Osteoblast (primary cell): ENCODE measurements at regions not wholly inside any gene's neighbourhood (a gene's known extent, or its start where the extent isn't known, plus 50 kb on each side); places are given as distances from the start of the nearest gene placed in this dataset.
A peak's percentile ranks its signal among the peaks of the same experiment; 100 is the strongest.

Experiments
- DNase-seq: peaks from one replicate; pipeline ENCODE4 v3.0.0; 2011; ENCODE audit warnings: low spot score, mixed read lengths; ENCODE audit not compliant: insufficient read length; ENCODE audit errors: missing footprints
- H2AFZ ChIP-seq: 2 replicates; pipeline ENCODE4 v1.6.0; 2011; ENCODE audit warnings: mild to moderate bottlenecking, low read length
- H3K27ac ChIP-seq: 2 replicates; pipeline ENCODE4 v1.5.1; 2011; ENCODE audit warnings: mild to moderate bottlenecking, low read depth, low read length, moderate library complexity
- H3K27me3 ChIP-seq: 2 replicates; pipeline ENCODE4 v1.6.0; 2012; ENCODE audit warnings: mild to moderate bottlenecking, control low read depth, inconsistent platforms, low read length, moderate library complexity; ENCODE audit not compliant: insufficient read depth
- H3K36me3 ChIP-seq: 2 replicates; pipeline ENCODE4 v1.5.1; 2011; ENCODE audit warnings: mild to moderate bottlenecking, low read length, control low read depth, moderate library complexity; ENCODE audit not compliant: insufficient read depth
- H3K4me1 ChIP-seq: 2 replicates; pipeline ENCODE4 v1.5.1; 2011; ENCODE audit warnings: mild to moderate bottlenecking, low read length, control low read depth, moderate library complexity; ENCODE audit not compliant: insufficient read depth
- H3K4me2 ChIP-seq: 2 replicates; pipeline ENCODE4 v1.6.0; 2011; ENCODE audit warnings: mild to moderate bottlenecking, low read length; ENCODE audit not compliant: insufficient read depth
- H3K4me3 ChIP-seq: fragments of 200-600 bp; sonication (generic); 3 replicates; pipeline ENCODE4 v1.5.1; 2012; ENCODE audit warnings: mild to moderate bottlenecking, low read length, inconsistent platforms; ENCODE audit not compliant: insufficient read depth
- H3K79me2 ChIP-seq: 2 replicates; pipeline ENCODE4 v1.6.0; 2012; ENCODE audit warnings: mild to moderate bottlenecking, low read length, control low read depth, inconsistent platforms; ENCODE audit not compliant: insufficient read depth
- H3K9me3 ChIP-seq: 2 replicates; pipeline ENCODE4 v1.5.1; 2011; ENCODE audit warnings: low read depth, low read length, control low read depth
- H4K20me1 ChIP-seq: 2 replicates; pipeline ENCODE4 v1.6.0; 2012; ENCODE audit warnings: mild to moderate bottlenecking, low read length, control low read depth; ENCODE audit not compliant: insufficient read depth
- CTCF ChIP-seq: IDR thresholded peaks from 2 replicates; pipeline ENCODE4 v1.5.1; 2011; ENCODE audit warnings: mild to moderate bottlenecking, low read depth, low read length, moderate library complexity; ENCODE audit errors: extremely low read depth

- Histone ChIP-seq H3K4me2 (no peak overlapping the region), H3K4me1 (no peaks in the 10 kb centered on the region), H3K36me3 (no peaks in the 10 kb centered on the region), H4K20me1 (no peaks in the 10 kb centered on the region), H3K9me3 (peaks cover 2% of the 10 kb centered on the region), H3K4me3 (no peak overlapping the region), H2AFZ (no peak overlapping the region), H3K79me2 (no peaks in the 10 kb centered on the region), H3K27me3 (no peaks in the 10 kb centered on the region), H3K27ac (no peak overlapping the region)
- peak; percentile 81 for DNase-seq
- peak; percentile 70 for TF ChIP-seq CTCF
Observed at GRCh38 chr7:85750454-85750949, 563.6 kb upstream of the SEMA3D start.

- Histone ChIP-seq H3K4me3 (no peak overlapping the region), H3K4me2 (no peak overlapping the region), H3K4me1 (no peaks in the 10 kb centered on the region), H3K9me3 (peaks cover 6% of the 10 kb centered on the region), H3K36me3 (no peaks in the 10 kb centered on the region), H3K27ac (no peak overlapping the region), H3K79me2 (no peaks in the 10 kb centered on the region), H4K20me1 (no peaks in the 10 kb centered on the region), H3K27me3 (no peaks in the 10 kb centered on the region), H2AFZ (no peak overlapping the region)
- TF ChIP-seq CTCF = no peak
- DNase-seq = no peak
Observed at GRCh38 chr7:85749696-85750453, 563.0 kb upstream of the SEMA3D start.

- Histone ChIP-seq H3K9me3 (peaks cover 6% of the 10 kb centered on the region), H2AFZ (no peak overlapping the region), H4K20me1 (no peaks in the 10 kb centered on the region), H3K4me1 (no peaks in the 10 kb centered on the region), H3K4me3 (no peak overlapping the region), H3K36me3 (no peaks in the 10 kb centered on the region), H3K27me3 (no peaks in the 10 kb centered on the region), H3K27ac (no peak overlapping the region), H3K4me2 (no peak overlapping the region), H3K79me2 (no peaks in the 10 kb centered on the region)
- no peak for DNase-seq
- TF ChIP-seq CTCF = no peak
Observed at GRCh38 chr7:85748861-85749260, 562.0 kb upstream of the SEMA3D start.

GRCh38 chr7:85737426-85737825 lies 550.6 kb upstream of the SEMA3D start:
- no peak for DNase-seq
- Histone ChIP-seq H2AFZ (no peak overlapping the region), H3K79me2 (no peaks in the 10 kb centered on the region), H3K4me3 (no peak overlapping the region), H3K9me3 (peaks cover 2% of the 10 kb centered on the region), H3K27me3 (no peaks in the 10 kb centered on the region), H3K4me2 (no peak overlapping the region), H3K4me1 (no peaks in the 10 kb centered on the region), H3K36me3 (no peaks in the 10 kb centered on the region), H3K27ac (no peak overlapping the region), H4K20me1 (no peaks in the 10 kb centered on the region)
- TF ChIP-seq CTCF = no peak
